Fibroblast of skin of right biceps (primary cell): ENCODE measurements at regions not wholly inside any gene's neighbourhood (a gene's known extent, or its start where the extent isn't known, plus 50 kb on each side); places are given as distances from the start of the nearest gene placed in this dataset.
A peak's percentile ranks its signal among the peaks of the same experiment; 100 is the strongest.
"Not testable (repeated sequence)": the region's sequence is repeated elsewhere in the genome, so short reads cannot be mapped to it uniquely, and the experiment has no call there.

Experiments
- DNase-seq: peaks from one replicate; pipeline ENCODE4 v3.0.0-alpha.2; 2013

DNA sequence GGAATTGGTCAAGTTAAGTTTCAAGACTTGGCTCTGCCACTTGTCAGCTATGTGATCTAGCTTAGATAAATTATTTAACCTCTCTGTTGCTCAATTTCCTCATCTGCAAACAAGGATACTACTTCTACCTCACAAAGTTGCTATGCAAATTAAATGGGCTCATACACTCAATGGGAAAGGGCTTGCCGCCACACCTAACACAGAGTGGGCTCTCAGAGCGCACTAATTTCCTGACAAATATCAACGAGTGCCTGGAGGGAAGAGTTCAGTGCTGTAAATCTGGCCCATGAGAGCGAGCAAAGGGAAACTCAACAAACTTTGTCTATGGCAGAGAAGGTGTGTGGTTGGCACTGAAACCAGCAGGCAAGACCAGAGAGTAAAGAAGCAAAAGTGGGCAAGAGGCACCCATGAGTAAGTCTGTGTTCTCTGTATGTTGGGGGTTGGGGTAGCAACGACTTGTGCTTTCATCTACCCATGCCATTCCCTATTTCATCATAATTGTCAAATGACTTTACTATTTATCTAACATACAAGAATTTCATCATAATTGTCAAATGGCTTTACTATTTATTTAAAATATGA lies 60.7 kb upstream of the PHF21A start:
- DNase-seq = no peak

GRCh38 chr11:46181387-46181786 lies 60.1 kb upstream of the PHF21A start:
- DNase-seq = no peak

- peak; percentile 51 for DNase-seq
Measured at GRCh38 chr11:46180736-46181135, 59.5 kb upstream of the PHF21A start.

- no peak for DNase-seq
Measured at GRCh38 chr11:46178513-46178912, 57.3 kb upstream of the PHF21A start.

DNA sequence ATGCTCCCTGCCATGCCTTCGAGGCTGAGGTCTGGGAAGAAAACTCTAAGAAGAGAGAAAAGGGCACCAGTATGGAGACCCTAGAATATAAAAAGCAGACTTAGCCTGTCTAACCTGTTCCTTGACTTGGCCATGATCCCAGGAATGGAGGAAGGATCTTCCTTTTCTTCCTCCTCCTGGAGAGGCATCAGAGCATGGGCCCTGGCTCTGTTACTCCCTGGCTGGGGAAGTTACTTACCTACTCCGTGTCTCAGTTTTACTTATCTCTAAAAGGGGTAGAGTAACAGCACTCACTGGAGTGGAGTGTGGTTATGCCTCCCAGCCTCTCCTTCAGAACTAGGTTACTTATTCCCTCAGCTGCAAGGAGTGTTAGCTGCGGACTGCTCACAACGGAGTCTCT lies 55.2 kb upstream of the PHF21A start:
- no peak for DNase-seq

DNA sequence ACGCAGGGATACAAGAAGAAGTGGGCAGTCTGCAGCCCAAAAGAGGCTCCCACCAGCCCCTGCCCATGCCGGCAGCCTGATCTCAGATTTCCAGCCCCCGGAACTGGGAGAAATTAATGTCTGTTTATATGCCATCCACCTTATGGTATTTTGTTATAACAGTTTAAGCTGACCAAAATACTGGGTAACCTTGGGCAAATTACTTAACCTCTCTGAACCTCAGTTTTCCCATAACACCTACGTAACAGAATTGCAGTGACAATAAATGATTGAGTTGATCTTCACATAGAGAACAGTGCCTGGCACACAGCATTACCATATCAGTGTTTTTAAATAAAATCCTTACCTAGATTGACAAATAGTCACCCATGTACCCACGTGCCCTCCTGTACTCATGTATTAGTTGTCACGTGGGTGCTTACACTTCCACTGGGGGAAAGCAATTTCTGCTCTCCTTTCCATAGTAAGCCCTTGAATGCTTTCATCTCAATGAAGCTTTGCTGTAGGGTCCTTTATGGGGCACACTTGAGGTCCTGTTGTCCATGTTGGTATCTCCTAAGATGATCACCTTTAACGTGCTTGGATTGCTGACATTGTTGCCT lies 54.2 kb upstream of the PHF21A start:
- no peak for DNase-seq

- DNase-seq = not testable (repeated sequence)
Measured at GRCh38 chr11:46171693-46172092, 50.4 kb upstream of the PHF21A start.
